H1 (cell line): ENCODE measurements at regions not wholly inside any gene's neighbourhood (a gene's known extent, or its start where the extent isn't known, plus 50 kb on each side); places are given as distances from the start of the nearest gene placed in this dataset.

Experiments used
- CTCF ChIA-PET: fragments of 300-600 bp; sonication (Branson Sonifier 250); formaldehyde crosslinking; loops from one replicate; lab custom pipeline; 2021; ENCODE audit not compliant: partially characterized antibody; lab: Charles Lee
- POLR2A ChIA-PET: fragments of 300-600 bp; sonication (Branson Sonifier 250); formaldehyde crosslinking; loops from one replicate; lab custom pipeline; 2021; ENCODE audit warnings: inconsistent platforms; ENCODE audit not compliant: partially characterized antibody; lab: Charles Lee
- DNase-seq, 2 experiments: peaks; one replicate each; pipeline versions ENCODE4 v3.0.0 to v3.0.0-alpha.2; 2010 to 2022; ENCODE audit warnings: low spot score in 2 of 2, low read depth in 1 of 2, mixed read lengths in 1 of 2
- FAIRE-seq: peaks from 2 replicates; lab custom pipeline; 2011; peaks lifted over from hg19 to GRCh38; lab: Jason Lieb, UNC
- H2AFZ ChIP-seq: 2 replicates; pipeline ENCODE4 v1.8.1; 2012; ENCODE audit warnings: low read length, inconsistent platforms
- H2AK5ac ChIP-seq: 2 replicates; pipeline ENCODE4 v1.6.1; 2013; ENCODE audit warnings: low read depth, low read length
- H2BK120ac ChIP-seq: replicated peaks from 2 replicates; pipeline ENCODE3; 2013; ENCODE audit warnings: low read depth, low read length, inconsistent platforms
- H2BK12ac ChIP-seq: 2 replicates; pipeline ENCODE4 v1.6.1; 2013; ENCODE audit warnings: low read depth, low read length
- H2BK15ac ChIP-seq: 2 replicates; pipeline ENCODE4 v1.6.1; 2013; ENCODE audit warnings: low read length
- H2BK20ac ChIP-seq: 2 replicates; pipeline ENCODE4 v1.6.1; 2013; ENCODE audit warnings: low read length
- H2BK5ac ChIP-seq: 2 replicates; pipeline ENCODE4 v1.6.1; 2013; ENCODE audit warnings: low read depth, low read length
- H3K14ac ChIP-seq: 2 replicates; pipeline ENCODE4 v1.6.1; 2013; ENCODE audit warnings: inconsistent platforms; ENCODE audit not compliant: insufficient read length
- H3K18ac ChIP-seq: 2 replicates; pipeline ENCODE4 v1.6.1; 2013; ENCODE audit warnings: low read length; ENCODE audit errors: extremely low read depth
- H3K23ac ChIP-seq: 2 replicates; pipeline ENCODE4 v1.6.1; 2013; ENCODE audit warnings: inconsistent platforms; ENCODE audit not compliant: insufficient read length
- H3K23me2 ChIP-seq: 2 replicates; pipeline ENCODE4 v1.6.1; 2013; ENCODE audit warnings: low read depth, low read length
- H3K27ac ChIP-seq: 2 replicates; pipeline ENCODE4 v1.6.1; 2011; ENCODE audit warnings: low read depth, low read length, inconsistent platforms
- H3K27me3 ChIP-seq, 4 experiments: replicated peaks in 1 of 4; 1 replicate in 1 of 4; 2 replicates in 3 of 4; pipeline versions ENCODE4 v1.6.1 to v1.8.1; 2011 to 2013; ENCODE audit warnings: low read length in 3 of 4, mild to moderate bottlenecking in 3 of 4, inconsistent platforms in 2 of 4, mixed read lengths in 2 of 4, moderate library complexity in 1 of 4; ENCODE audit not compliant: control insufficient read depth in 3 of 4, insufficient read depth in 3 of 4; ENCODE audit errors: extremely low read depth in 1 of 4
- H3K36me3 ChIP-seq, 4 experiments: 2 replicates each; pipeline versions ENCODE4 v1.6.1 to v1.8.1; 2011 to 2013; ENCODE audit warnings: mild to moderate bottlenecking in 4 of 4, low read length in 3 of 4, moderate library complexity in 2 of 4, control low read depth in 1 of 4, inconsistent platforms in 1 of 4; ENCODE audit not compliant: insufficient read depth in 4 of 4, control insufficient read depth in 2 of 4
- H3K4ac ChIP-seq: replicated peaks from 2 replicates; pipeline ENCODE3; 2013; ENCODE audit warnings: low read length, low read depth, mixed read lengths, inconsistent platforms; ENCODE audit not compliant: insufficient read length
- H3K4me1 ChIP-seq, 4 experiments: replicated peaks in 1 of 4; 1 replicate in 1 of 4; 2 replicates in 3 of 4; pipeline versions ENCODE4 v1.6.1 to v1.8.1; 2011 to 2013; ENCODE audit warnings: low read length in 3 of 4, inconsistent platforms in 2 of 4, mixed read lengths in 1 of 4; ENCODE audit not compliant: insufficient read depth in 4 of 4, control insufficient read depth in 3 of 4
- H3K4me2 ChIP-seq, 2 experiments: 2 replicates each; pipeline versions ENCODE4 v1.6.1 to v1.8.1; 2011 to 2013; ENCODE audit warnings: low read depth in 2 of 2, low read length in 2 of 2, control low read depth in 1 of 2, inconsistent platforms in 1 of 2, mild to moderate bottlenecking in 1 of 2; ENCODE audit not compliant: insufficient read depth in 1 of 2
- H3K4me3 ChIP-seq, 4 experiments: fragments of 200-600, 300-600 bp in 1 of 4; sonication (generic), shearing (Covaris generic), sonication (Bioruptor Twin) in 1 of 4; 2 replicates each; pipeline versions ENCODE4 v1.5.1 to v1.8.1; 2011 to 2016; ENCODE audit warnings: low read length in 4 of 4, low read depth in 3 of 4, control low read depth in 2 of 4, inconsistent platforms in 2 of 4, mild to moderate bottlenecking in 2 of 4, mixed read lengths in 1 of 4, moderate library complexity in 1 of 4; ENCODE audit not compliant: insufficient read depth in 2 of 4; ENCODE audit errors: extremely low read depth in 1 of 4
- H3K56ac ChIP-seq: replicated peaks from 2 replicates; pipeline ENCODE3; 2013; ENCODE audit warnings: low read depth, mild to moderate bottlenecking, mixed read lengths, low read length, inconsistent platforms; ENCODE audit not compliant: insufficient read length
- H3K79me1 ChIP-seq: 2 replicates; pipeline ENCODE4 v1.6.1; 2013; ENCODE audit warnings: low read depth, low read length, control low read depth
- H3K79me2 ChIP-seq, 2 experiments: 2 replicates each; pipeline versions ENCODE4 v1.6.1 to v1.8.1; 2012 to 2013; ENCODE audit warnings: low read length in 2 of 2, mild to moderate bottlenecking in 2 of 2, inconsistent platforms in 1 of 2; ENCODE audit not compliant: insufficient read depth in 2 of 2, control insufficient read depth in 1 of 2
- H3K9ac ChIP-seq, 4 experiments: replicated peaks in 1 of 4; 1 replicate in 1 of 4; 2 replicates in 3 of 4; pipeline versions ENCODE4 v1.6.1 to v1.8.1; 2011 to 2013; ENCODE audit warnings: low read depth in 3 of 4, low read length in 3 of 4, control low read depth in 2 of 4, mild to moderate bottlenecking in 2 of 4, moderate library complexity in 2 of 4, inconsistent platforms in 1 of 4; ENCODE audit errors: extremely low read depth in 1 of 4
- H3K9me3 ChIP-seq, 2 experiments: 2 replicates each; pipeline versions ENCODE4 v1.6.1 to v1.8.1; 2012 to 2013; ENCODE audit warnings: mild to moderate bottlenecking in 2 of 2, moderate library complexity in 2 of 2, control low read depth in 1 of 2, inconsistent platforms in 1 of 2, low read depth in 1 of 2, low read length in 1 of 2, mixed read lengths in 1 of 2; ENCODE audit not compliant: insufficient read depth in 2 of 2
- H4K20me1 ChIP-seq, 2 experiments: replicated peaks in 1 of 2; 2 replicates each; pipeline versions ENCODE3 to v1.8.1; 2011 to 2013; ENCODE audit warnings: inconsistent platforms in 2 of 2, low read length in 2 of 2, mild to moderate bottlenecking in 1 of 2; ENCODE audit not compliant: insufficient read depth in 2 of 2, control insufficient read depth in 1 of 2
- H4K5ac ChIP-seq: 2 replicates; pipeline ENCODE4 v1.6.1; 2013; ENCODE audit warnings: low read length, low read depth, mixed read lengths, inconsistent platforms; ENCODE audit not compliant: insufficient read length
- H4K8ac ChIP-seq: 2 replicates; pipeline ENCODE4 v1.8.0; 2013; ENCODE audit warnings: mild to moderate bottlenecking, moderate library complexity, low read length, inconsistent platforms; ENCODE audit not compliant: insufficient read depth; ENCODE audit errors: extremely low read depth
- H4K91ac ChIP-seq: replicated peaks from 2 replicates; pipeline ENCODE3; 2013; ENCODE audit warnings: low read length, mixed read lengths, inconsistent platforms; ENCODE audit not compliant: insufficient read length
- CBX5 ChIP-seq: fragments of 300-800, 300-1000 bp; sonication (generic); IDR thresholded peaks from 2 replicates; pipeline ENCODE4 v1.7.1; 2016; ENCODE audit warnings: antibody characterized with exemption, low read length, low read depth
- CHD1 ChIP-seq: IDR thresholded peaks from 2 replicates; pipeline ENCODE4 v1.6.1; 2012; ENCODE audit warnings: low read depth, low read length, improper control_type of control experiment
- CHD2 ChIP-seq: IDR thresholded peaks from 2 replicates; pipeline ENCODE4 v1.6.1; 2012; ENCODE audit warnings: low read length, improper control_type of control experiment
- E2F6 ChIP-seq: IDR thresholded peaks from 2 replicates; pipeline ENCODE4 v1.6.1; 2012; ENCODE audit warnings: inconsistent platforms
- GABPA ChIP-seq: IDR thresholded peaks from 2 replicates; pipeline ENCODE4 v1.6.1; 2011; ENCODE audit warnings: mild to moderate bottlenecking, low read length, moderate library complexity, borderline replicate concordance; ENCODE audit not compliant: insufficient read depth
- NANOG ChIP-seq: IDR thresholded peaks from 2 replicates; pipeline ENCODE4 v1.6.1; 2011; ENCODE audit warnings: low read length, low read depth, mild to moderate bottlenecking, inconsistent platforms; ENCODE audit not compliant: insufficient read depth, poor library complexity, severe bottlenecking
- WGBS, 2 experiments: shearing (Covaris generic) in 1 of 2; methylation state at CpG; one replicate each; pipeline versions ENCODE4 v1.1.6 to v1.1.7; 2013 to 2015; ENCODE audit warnings: low lambda C conversion rate in 2 of 2, mixed read lengths in 2 of 2, inconsistent platforms in 1 of 2, low coverage in 1 of 2, missing lambda C conversion rate in 1 of 2; ENCODE audit not compliant: insufficient replicate concordance in 2 of 2, insufficient coverage in 1 of 2, insufficient read length in 1 of 2; ENCODE audit errors: extremely low coverage in 1 of 2, missing lambda C conversion rate in 1 of 2; 5-methylcytosine and 5-hydroxymethylcytosine counted together
- TF ChIP-seq, protein P1 (sequence below), 3 experiments: IDR thresholded peaks; 1 replicate in 2 of 3; 2 replicates in 1 of 3; pipeline versions ENCODE4 v1.5.1 to v1.6.1; 2011; ENCODE audit warnings: low read length in 3 of 3, mild to moderate bottlenecking in 3 of 3, inconsistent platforms in 2 of 3, low read depth in 1 of 3, moderate library complexity in 1 of 3; ENCODE audit not compliant: insufficient read depth in 1 of 3; ENCODE audit errors: control extremely low read depth in 1 of 3
- TF ChIP-seq, protein P2 (sequence below): IDR thresholded peaks from 2 replicates; pipeline ENCODE4 v1.6.1; 2011; ENCODE audit warnings: low read length, improper control_type of control experiment

GRCh38 chr2:62596061-62596921 lies 90.3 kb upstream of the TMEM17 start:
- Histone ChIP-seq H3K27me3 (no peaks in the 10 kb centered on the region), H3K79me2 (no peaks in the 10 kb centered on the region), H4K5ac (no peak overlapping the region), H2BK12ac (no peak overlapping the region), H4K20me1 (no peaks in the 10 kb centered on the region), H3K23me2 (no peaks in the 10 kb centered on the region), H3K9me3 (no peaks in the 10 kb centered on the region), H2BK20ac (no peak overlapping the region), H4K91ac (no peak overlapping the region), H4K8ac (no peak overlapping the region), H3K56ac (no peak overlapping the region), H2BK120ac (no peak overlapping the region), H3K4me1 (no peaks in the 10 kb centered on the region), H3K4me2 (no peak overlapping the region), H3K4ac (no peak overlapping the region), H3K36me3 (no peaks in the 10 kb centered on the region), H2AK5ac (no peak overlapping the region), H3K79me1 (no peaks in the 10 kb centered on the region), H2BK5ac (no peak overlapping the region), H2AFZ (no peak overlapping the region), H3K4me3 (no peak overlapping the region), H3K27ac (no peak overlapping the region), H3K23ac (no peak overlapping the region), H2BK15ac (no peak overlapping the region), H3K9ac (no peak overlapping the region), H3K18ac (no peak overlapping the region), H3K14ac (no peak overlapping the region)
- DNase-seq (no peak), FAIRE-seq (no peak)
- ChIA-PET CTCF (no interaction called here), POLR2A (no interaction called here)
- WGBS, 2 experiments, result 88% methylated on average over 3 of the region's 3 CpGs; no CpG with 5 or more reads in 1 of the 2 experiments
- TF ChIP-seq CHD1, result no peak
- no peak for TF ChIP-seq CBX5
- no peak for TF ChIP-seq NANOG
- TF ChIP-seq, protein P1, sequence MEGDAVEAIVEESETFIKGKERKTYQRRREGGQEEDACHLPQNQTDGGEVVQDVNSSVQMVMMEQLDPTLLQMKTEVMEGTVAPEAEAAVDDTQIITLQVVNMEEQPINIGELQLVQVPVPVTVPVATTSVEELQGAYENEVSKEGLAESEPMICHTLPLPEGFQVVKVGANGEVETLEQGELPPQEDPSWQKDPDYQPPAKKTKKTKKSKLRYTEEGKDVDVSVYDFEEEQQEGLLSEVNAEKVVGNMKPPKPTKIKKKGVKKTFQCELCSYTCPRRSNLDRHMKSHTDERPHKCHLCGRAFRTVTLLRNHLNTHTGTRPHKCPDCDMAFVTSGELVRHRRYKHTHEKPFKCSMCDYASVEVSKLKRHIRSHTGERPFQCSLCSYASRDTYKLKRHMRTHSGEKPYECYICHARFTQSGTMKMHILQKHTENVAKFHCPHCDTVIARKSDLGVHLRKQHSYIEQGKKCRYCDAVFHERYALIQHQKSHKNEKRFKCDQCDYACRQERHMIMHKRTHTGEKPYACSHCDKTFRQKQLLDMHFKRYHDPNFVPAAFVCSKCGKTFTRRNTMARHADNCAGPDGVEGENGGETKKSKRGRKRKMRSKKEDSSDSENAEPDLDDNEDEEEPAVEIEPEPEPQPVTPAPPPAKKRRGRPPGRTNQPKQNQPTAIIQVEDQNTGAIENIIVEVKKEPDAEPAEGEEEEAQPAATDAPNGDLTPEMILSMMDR (IDR thresholded peaks at IDR 0.05; ENCODE audit: control extremely low read depth in 1 of 3, insufficient read depth in 1 of 3, low read depth in 1 of 3, low read length in 3 of 3), result no peak
- TF ChIP-seq GABPA, result no peak
- no peak for TF ChIP-seq CHD2
- no peak for TF ChIP-seq E2F6
- TF ChIP-seq, protein P2, sequence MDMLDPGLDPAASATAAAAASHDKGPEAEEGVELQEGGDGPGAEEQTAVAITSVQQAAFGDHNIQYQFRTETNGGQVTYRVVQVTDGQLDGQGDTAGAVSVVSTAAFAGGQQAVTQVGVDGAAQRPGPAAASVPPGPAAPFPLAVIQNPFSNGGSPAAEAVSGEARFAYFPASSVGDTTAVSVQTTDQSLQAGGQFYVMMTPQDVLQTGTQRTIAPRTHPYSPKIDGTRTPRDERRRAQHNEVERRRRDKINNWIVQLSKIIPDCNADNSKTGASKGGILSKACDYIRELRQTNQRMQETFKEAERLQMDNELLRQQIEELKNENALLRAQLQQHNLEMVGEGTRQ, result no peak
